MCF 10A (cell line): ENCODE measurements at regions not wholly inside any gene's neighbourhood (a gene's known extent, or its start where the extent isn't known, plus 50 kb on each side); places are given as distances from the start of the nearest gene placed in this dataset.

Source experiments
- BruUV-seq: library from RNA; stranded (reverse); fragments of 400-500 nt; replicated peaks from 2 replicates; lab custom pipeline; 2021; lab: Mats Ljungman, UMichigan
- CTCF ChIA-PET: fragments of 300-600 bp; sonication (Branson Sonifier 250); formaldehyde crosslinking; extraction: SDS; loops from one replicate; lab custom pipeline; 2021; ENCODE audit warnings: antibody characterized with exemption, inconsistent platforms; lab: Yijun Ruan, JAX
- POLR2A ChIA-PET: fragments of 300-600, 350-650 bp; sonication (Branson Sonifier 250); formaldehyde crosslinking; extraction: SDS; loops from one replicate; lab custom pipeline; 2020; ENCODE audit warnings: antibody characterized with exemption, inconsistent platforms; lab: Yijun Ruan, JAX
- DNase-seq: peaks from one replicate; pipeline ENCODE4 v3.0.0-alpha.2; 2018; ENCODE audit not compliant: unreplicated experiment
- H3K27ac Mint-ChIP-seq: one replicate; pipeline ENCODE4 v1.8.0; 2022; ENCODE audit warnings: mild to moderate bottlenecking, low read depth, mixed read lengths; ENCODE audit not compliant: unreplicated experiment
- H3K27me3 Mint-ChIP-seq: one replicate; pipeline ENCODE4 v1.8.0; 2022; ENCODE audit warnings: mixed read lengths; ENCODE audit not compliant: insufficient read depth, unreplicated experiment
- H3K36me3 Mint-ChIP-seq: one replicate; pipeline ENCODE4 v1.8.0; 2022; ENCODE audit warnings: mild to moderate bottlenecking, moderate library complexity, mixed read lengths; ENCODE audit not compliant: insufficient read depth, unreplicated experiment
- H3K4me1 Mint-ChIP-seq: one replicate; pipeline ENCODE4 v1.8.0; 2022; ENCODE audit warnings: mixed read lengths; ENCODE audit not compliant: insufficient read depth, unreplicated experiment
- H3K4me3 Mint-ChIP-seq: one replicate; pipeline ENCODE4 v1.8.0; 2022; ENCODE audit warnings: mild to moderate bottlenecking, moderate library complexity, mixed read lengths; ENCODE audit not compliant: unreplicated experiment
- H3K9me3 Mint-ChIP-seq: one replicate; pipeline ENCODE4 v1.8.0; 2022; ENCODE audit warnings: mixed read lengths; ENCODE audit not compliant: unreplicated experiment
- intact Hi-C: fragments of 100-400 bp; cut with micrococcal nuclease; formaldehyde crosslinking; loops from 2 replicates; pipeline ENCODE4 v1.14.1; 2022
- TF ChIP-seq, protein P1 (sequence below): fragments of 200-600 bp; IDR thresholded peaks from one replicate; pipeline ENCODE4 v1.8.0; 2022; ENCODE audit warnings: antibody characterized with exemption, mild to moderate bottlenecking; ENCODE audit not compliant: unreplicated experiment

DNA sequence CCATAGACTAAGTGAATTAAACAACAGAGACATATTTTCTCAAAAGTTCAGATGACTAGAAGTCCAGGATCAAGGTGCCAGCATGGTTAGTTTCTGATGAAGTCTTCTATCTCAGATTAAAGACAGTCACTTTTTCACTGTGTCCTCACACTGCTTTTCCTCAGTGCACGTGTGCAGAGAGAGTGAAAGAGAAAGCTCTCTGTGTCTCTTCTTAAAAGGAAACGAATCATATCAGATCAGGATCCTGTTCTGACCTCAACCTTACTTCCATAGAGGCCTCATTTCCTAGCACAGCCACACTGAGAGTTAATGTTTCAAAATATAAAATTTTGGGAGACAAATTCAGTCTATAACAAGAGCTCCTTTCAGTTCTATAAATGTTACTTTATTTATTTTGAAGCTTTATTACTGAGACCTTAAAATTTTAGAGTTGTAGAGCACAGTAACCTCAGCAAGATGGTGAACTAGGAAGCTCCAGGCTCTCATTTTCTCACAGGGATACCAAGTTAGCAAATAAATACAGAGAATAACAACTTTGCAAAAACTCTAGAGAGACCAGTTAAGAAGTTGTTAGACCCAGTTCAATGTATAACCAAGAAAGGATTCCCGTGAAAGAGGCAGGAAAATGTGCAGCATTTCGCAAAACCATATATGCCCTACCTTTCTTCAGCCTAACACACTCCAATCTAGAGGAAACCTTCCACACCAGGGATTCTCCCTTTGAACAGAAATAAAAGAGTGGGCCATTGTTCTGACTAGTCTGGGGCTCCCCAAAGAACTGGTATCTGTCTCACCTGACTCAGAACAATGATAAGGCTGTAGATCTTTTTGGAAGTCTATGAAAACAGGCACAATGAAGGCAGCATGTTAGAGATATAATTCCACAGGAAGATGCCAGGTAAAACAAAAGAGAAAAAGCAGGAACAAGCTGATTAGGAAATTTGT, 372.2 kb downstream of the MRPL39 start:
- no peak overlapping the region for H3K27ac Mint-ChIP-seq
- intact Hi-C loops = no loop called here
- TF ChIP-seq, protein P1, sequence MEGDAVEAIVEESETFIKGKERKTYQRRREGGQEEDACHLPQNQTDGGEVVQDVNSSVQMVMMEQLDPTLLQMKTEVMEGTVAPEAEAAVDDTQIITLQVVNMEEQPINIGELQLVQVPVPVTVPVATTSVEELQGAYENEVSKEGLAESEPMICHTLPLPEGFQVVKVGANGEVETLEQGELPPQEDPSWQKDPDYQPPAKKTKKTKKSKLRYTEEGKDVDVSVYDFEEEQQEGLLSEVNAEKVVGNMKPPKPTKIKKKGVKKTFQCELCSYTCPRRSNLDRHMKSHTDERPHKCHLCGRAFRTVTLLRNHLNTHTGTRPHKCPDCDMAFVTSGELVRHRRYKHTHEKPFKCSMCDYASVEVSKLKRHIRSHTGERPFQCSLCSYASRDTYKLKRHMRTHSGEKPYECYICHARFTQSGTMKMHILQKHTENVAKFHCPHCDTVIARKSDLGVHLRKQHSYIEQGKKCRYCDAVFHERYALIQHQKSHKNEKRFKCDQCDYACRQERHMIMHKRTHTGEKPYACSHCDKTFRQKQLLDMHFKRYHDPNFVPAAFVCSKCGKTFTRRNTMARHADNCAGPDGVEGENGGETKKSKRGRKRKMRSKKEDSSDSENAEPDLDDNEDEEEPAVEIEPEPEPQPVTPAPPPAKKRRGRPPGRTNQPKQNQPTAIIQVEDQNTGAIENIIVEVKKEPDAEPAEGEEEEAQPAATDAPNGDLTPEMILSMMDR = no peak
- ChIA-PET POLR2A (interaction anchor here (0.6 to 1.2 kb wide), 3 partner anchors 16 to 29 kb away, joined by 3 to 5 read pairs (median 4); no protein-coding TSS in a partner anchor), CTCF (no interaction called here)
- H3K4me1 Mint-ChIP-seq = no peaks in the 10 kb centered on the region
- BruUV-seq = no TSS peak
- H3K27me3 Mint-ChIP-seq = no peaks in the 10 kb centered on the region
- DNase-seq = no peak
- peaks cover 38% of the 10 kb centered on the region for H3K9me3 Mint-ChIP-seq
- no peak overlapping the region for H3K4me3 Mint-ChIP-seq
- H3K36me3 Mint-ChIP-seq = no peaks in the 10 kb centered on the region

DNA sequence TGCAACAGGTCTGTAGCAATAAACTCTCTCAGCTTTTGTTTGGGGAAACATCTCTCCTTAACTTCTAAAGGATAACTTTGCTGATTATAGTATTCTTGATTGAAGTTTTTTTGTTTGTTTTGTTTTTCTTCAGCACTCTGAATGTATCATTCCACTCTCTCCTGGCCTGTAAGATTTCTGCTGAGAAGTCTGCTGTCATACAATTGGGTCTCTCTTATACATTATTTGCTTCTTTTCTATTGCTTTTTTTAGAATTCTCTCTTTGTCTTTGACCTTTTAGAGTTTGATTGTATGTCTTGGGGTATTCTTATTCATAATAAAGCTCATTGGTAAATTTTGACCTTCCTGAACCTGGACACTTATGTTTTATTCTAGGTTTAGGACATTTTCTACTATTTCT, 386.3 kb downstream of the MRPL39 start:
- intact Hi-C loops = no loop called here
- Mint-ChIP-seq H3K27me3 (no peaks in the 10 kb centered on the region), H3K36me3 (no peaks in the 10 kb centered on the region), H3K9me3 (peaks cover 28% of the 10 kb centered on the region), H3K27ac (no peak overlapping the region), H3K4me1 (no peaks in the 10 kb centered on the region), H3K4me3 (no peak overlapping the region)
- POLR2A ChIA-PET = no interaction called here
- no TSS peak for BruUV-seq
- TF ChIP-seq, protein P1 = no peak
- no peak for DNase-seq
- CTCF ChIA-PET = no interaction called here

DNA sequence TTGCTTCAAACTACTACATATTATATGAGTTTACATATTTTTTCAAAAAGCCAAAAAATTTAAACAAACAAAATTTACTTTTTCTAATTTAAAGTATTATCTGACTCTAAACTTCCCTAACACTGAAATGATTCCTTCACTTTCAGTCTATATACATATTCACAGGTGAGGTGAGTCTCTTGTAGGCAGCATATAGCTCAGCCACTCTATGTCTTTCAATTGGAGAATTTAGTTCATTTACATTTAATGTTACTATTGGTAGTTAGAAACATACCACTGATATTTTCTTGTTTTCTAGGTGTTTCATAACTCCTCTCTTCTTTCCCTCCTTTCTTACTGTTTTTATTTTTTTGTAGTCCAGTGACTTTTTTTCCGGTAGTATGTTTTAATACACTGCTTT, 387.1 kb downstream of the MRPL39 start:
- TF ChIP-seq, protein P1 = no peak
- peaks cover 28% of the 10 kb centered on the region for H3K9me3 Mint-ChIP-seq
- H3K36me3 Mint-ChIP-seq = no peaks in the 10 kb centered on the region
- no peak for DNase-seq
- H3K4me1 Mint-ChIP-seq = no peaks in the 10 kb centered on the region
- intact Hi-C loops = no loop called here
- ChIA-PET POLR2A (no interaction called here), CTCF (no interaction called here)
- H3K27ac Mint-ChIP-seq = no peak overlapping the region
- no TSS peak for BruUV-seq
- H3K27me3 Mint-ChIP-seq = no peaks in the 10 kb centered on the region
- no peak overlapping the region for H3K4me3 Mint-ChIP-seq

DNA sequence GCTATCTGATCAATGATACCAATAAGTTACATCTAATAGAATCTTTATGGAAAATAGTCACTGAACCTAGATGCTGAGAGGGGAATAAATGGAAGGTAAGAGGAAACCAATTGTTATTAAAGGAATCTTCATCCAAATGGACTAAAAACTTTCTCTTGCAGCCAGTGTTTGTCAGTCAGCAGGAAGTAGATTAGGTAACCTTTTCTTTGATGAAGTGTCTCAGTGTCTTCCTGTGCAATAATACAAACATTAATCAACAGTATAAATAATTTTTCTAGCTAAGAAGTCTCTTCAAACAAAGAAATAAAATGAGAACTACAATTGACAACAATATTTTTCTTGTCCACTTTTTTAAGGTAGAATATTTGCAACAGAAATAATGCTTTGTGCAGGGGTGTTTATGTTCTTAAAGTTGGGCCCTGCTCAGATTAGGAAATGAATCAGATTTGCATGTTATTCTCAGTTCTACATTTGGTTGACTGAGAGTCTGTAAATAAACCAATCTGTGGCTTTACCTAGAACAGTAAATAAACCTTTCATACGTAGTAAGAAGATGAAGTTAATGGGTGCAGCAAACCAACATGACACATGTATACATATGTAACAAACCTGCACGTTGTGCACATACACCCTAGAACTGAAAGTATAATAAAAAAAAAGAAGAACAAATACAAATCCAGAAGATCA, 391.4 kb downstream of the MRPL39 start:
- H3K27me3 Mint-ChIP-seq = no peaks in the 10 kb centered on the region
- intact Hi-C loops = no loop called here
- ChIA-PET POLR2A (no interaction called here), CTCF (no interaction called here)
- H3K36me3 Mint-ChIP-seq = no peaks in the 10 kb centered on the region
- no peaks in the 10 kb centered on the region for H3K4me1 Mint-ChIP-seq
- peaks cover 18% of the 10 kb centered on the region for H3K9me3 Mint-ChIP-seq
- no peak overlapping the region for H3K27ac Mint-ChIP-seq
- DNase-seq = no peak
- H3K4me3 Mint-ChIP-seq = no peak overlapping the region
- no TSS peak for BruUV-seq
- TF ChIP-seq, protein P1 = no peak
